ENCODE measurements at regions not wholly inside any gene's neighbourhood (a gene's known extent, or its start where the extent isn't known, plus 50 kb on each side); places are given as distances from the start of the nearest gene placed in this dataset.

DNA sequence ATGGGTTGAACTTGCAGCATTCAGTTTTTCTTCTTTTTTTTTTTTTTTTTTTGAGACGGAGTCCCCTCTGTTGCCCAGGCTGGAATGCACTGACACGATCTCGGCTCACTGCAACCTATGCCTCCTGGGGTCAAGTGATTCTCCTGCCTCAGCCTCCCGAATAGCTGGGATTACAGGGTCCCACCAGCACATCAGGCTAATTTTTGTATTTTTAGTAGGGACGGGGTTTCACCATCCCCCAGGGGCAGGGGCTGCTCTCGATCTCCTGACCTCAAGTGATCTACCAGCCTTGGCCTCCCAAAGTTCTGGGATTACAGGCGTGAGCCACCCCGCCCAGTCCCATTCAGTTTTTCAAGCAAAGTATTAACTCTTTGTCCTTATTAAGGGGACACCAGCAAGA is 117.6 kb upstream of the PRSS16 start:
- peaks cover 0 to 4% (median 0%) of the 10 kb centered on the region in 4 donors for H3K27me3 ChIP-seq (ENCODE audit: control insufficient read depth in 4 of 4, insufficient read depth in 4 of 4, low read length in 3 of 4)
- H3K9me3 ChIP-seq (ENCODE audit: control insufficient read depth in 4 of 4, low read length in 3 of 4), result peaks cover 0 to 17% (median 0%) of the 10 kb centered on the region in 4 donors
- H3K9ac ChIP-seq (ENCODE audit: low read depth in 1 of 2, low read length in 2 of 2), result no peak overlapping the region
- 95% methylated on average over 8 of the region's 8 CpGs for WGBS
- TF ChIP-seq, protein P1, sequence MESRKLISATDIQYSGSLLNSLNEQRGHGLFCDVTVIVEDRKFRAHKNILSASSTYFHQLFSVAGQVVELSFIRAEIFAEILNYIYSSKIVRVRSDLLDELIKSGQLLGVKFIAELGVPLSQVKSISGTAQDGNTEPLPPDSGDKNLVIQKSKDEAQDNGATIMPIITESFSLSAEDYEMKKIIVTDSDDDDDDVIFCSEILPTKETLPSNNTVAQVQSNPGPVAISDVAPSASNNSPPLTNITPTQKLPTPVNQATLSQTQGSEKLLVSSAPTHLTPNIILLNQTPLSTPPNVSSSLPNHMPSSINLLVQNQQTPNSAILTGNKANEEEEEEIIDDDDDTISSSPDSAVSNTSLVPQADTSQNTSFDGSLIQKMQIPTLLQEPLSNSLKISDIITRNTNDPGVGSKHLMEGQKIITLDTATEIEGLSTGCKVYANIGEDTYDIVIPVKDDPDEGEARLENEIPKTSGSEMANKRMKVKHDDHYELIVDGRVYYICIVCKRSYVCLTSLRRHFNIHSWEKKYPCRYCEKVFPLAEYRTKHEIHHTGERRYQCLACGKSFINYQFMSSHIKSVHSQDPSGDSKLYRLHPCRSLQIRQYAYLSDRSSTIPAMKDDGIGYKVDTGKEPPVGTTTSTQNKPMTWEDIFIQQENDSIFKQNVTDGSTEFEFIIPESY (IDR thresholded peaks at IDR 0.05), result no peak
- TF ChIP-seq RAD21 (IDR thresholded peaks at IDR 0.05) (no peak), FOXA2 (IDR thresholded peaks at IDR 0.05) (no peak), YY1 (IDR thresholded peaks at IDR 0.05) (no peak), HNF4G (IDR thresholded peaks at IDR 0.05) (no peak), HNF4A (conservative IDR thresholded peaks at IDR 0.05) (no peak), TAF1 (conservative IDR thresholded peaks at IDR 0.05) (no peak), SP1 (IDR thresholded peaks at IDR 0.05) (no peak), RXRA (IDR thresholded peaks at IDR 0.05) (no peak), EGR1 (IDR thresholded peaks at IDR 0.05; ENCODE audit: low read depth in 2 of 2) (no peak), NR2F2 (IDR thresholded peaks at IDR 0.05) (no peak), FOXA1 (IDR thresholded peaks at IDR 0.05) (no peak), JUND (IDR thresholded peaks at IDR 0.05) (no peak)
- TF ChIP-seq, protein P2, sequence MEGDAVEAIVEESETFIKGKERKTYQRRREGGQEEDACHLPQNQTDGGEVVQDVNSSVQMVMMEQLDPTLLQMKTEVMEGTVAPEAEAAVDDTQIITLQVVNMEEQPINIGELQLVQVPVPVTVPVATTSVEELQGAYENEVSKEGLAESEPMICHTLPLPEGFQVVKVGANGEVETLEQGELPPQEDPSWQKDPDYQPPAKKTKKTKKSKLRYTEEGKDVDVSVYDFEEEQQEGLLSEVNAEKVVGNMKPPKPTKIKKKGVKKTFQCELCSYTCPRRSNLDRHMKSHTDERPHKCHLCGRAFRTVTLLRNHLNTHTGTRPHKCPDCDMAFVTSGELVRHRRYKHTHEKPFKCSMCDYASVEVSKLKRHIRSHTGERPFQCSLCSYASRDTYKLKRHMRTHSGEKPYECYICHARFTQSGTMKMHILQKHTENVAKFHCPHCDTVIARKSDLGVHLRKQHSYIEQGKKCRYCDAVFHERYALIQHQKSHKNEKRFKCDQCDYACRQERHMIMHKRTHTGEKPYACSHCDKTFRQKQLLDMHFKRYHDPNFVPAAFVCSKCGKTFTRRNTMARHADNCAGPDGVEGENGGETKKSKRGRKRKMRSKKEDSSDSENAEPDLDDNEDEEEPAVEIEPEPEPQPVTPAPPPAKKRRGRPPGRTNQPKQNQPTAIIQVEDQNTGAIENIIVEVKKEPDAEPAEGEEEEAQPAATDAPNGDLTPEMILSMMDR (IDR thresholded peaks at IDR 0.05; ENCODE audit: low read depth, low read length, missing input control), result no peak
- TF ChIP-seq, protein P3, sequence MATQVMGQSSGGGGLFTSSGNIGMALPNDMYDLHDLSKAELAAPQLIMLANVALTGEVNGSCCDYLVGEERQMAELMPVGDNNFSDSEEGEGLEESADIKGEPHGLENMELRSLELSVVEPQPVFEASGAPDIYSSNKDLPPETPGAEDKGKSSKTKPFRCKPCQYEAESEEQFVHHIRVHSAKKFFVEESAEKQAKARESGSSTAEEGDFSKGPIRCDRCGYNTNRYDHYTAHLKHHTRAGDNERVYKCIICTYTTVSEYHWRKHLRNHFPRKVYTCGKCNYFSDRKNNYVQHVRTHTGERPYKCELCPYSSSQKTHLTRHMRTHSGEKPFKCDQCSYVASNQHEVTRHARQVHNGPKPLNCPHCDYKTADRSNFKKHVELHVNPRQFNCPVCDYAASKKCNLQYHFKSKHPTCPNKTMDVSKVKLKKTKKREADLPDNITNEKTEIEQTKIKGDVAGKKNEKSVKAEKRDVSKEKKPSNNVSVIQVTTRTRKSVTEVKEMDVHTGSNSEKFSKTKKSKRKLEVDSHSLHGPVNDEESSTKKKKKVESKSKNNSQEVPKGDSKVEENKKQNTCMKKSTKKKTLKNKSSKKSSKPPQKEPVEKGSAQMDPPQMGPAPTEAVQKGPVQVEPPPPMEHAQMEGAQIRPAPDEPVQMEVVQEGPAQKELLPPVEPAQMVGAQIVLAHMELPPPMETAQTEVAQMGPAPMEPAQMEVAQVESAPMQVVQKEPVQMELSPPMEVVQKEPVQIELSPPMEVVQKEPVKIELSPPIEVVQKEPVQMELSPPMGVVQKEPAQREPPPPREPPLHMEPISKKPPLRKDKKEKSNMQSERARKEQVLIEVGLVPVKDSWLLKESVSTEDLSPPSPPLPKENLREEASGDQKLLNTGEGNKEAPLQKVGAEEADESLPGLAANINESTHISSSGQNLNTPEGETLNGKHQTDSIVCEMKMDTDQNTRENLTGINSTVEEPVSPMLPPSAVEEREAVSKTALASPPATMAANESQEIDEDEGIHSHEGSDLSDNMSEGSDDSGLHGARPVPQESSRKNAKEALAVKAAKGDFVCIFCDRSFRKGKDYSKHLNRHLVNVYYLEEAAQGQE (IDR thresholded peaks at IDR 0.05), result no peak
- peaks cover 0 to 19% (median 13%) of the 10 kb centered on the region in 4 donors for H3K4me1 ChIP-seq (ENCODE audit: control insufficient read depth in 4 of 4, insufficient read depth in 4 of 4, low read length in 3 of 4)
- H3K36me3 ChIP-seq (ENCODE audit: control insufficient read depth in 4 of 4, insufficient read depth in 3 of 4, low read depth in 1 of 4, low read length in 3 of 4), result no peaks in the 10 kb centered on the region
- no peak for DNase-seq (ENCODE audit: low spot score)
- H3K27ac ChIP-seq (ENCODE audit: low read depth in 1 of 2, low read length in 2 of 2), result no peak overlapping the region
- no peak overlapping the region for H3K4me3 ChIP-seq (ENCODE audit: low read depth in 1 of 3, low read length in 3 of 3)

DNA sequence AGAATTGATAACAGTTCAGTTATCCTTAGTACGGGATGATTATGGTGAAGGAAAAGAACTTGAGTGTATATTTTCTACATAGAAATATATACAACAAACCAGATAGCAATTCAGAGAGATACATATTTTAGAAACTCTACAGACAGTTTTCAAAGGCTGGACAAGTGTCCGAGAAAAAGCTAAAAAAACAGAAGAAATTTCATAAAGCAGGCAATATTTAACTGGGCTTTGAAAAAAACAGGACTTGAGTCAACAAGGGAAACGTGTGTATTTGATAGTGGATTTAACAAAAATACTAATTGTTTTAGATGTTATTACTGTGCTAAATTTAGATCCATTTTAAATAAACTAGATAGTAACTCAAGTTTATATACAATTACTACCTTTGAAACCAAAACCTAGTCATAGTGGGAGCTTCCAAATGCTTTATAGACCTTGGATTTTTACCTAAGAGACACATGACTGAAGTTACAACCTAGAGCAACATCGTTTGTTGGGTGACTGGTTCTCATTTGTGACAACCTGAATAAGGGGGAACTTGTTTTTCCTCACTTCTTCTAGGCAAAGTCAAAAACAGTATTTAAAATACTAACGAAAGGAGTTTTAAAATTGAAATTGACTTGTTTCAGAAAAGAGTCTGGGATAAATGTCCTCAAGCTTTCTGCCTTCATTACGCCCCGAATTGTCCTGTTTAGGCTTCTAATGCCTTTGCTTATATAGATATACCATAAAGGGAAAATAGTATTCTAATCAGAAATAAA is 116.7 kb upstream of the PRSS16 start:
- H3K4me3 ChIP-seq (ENCODE audit: low read depth in 1 of 3, low read length in 3 of 3), result peak overlapping the region in 2 of 3 donors; percentile 37 to 51
- H3K27me3 ChIP-seq (ENCODE audit: control insufficient read depth in 4 of 4, insufficient read depth in 4 of 4, low read length in 3 of 4), result peaks cover 0 to 4% (median 0%) of the 10 kb centered on the region in 4 donors
- H3K9ac ChIP-seq (ENCODE audit: low read depth in 1 of 2, low read length in 2 of 2), result peak overlapping the region in 1 of 2 donors; percentile 40
- DNase-seq (ENCODE audit: low spot score), result no peak
- 48% methylated on average over 7 of the region's 7 CpGs for WGBS
- no peaks in the 10 kb centered on the region for H3K36me3 ChIP-seq (ENCODE audit: control insufficient read depth in 4 of 4, insufficient read depth in 3 of 4, low read depth in 1 of 4, low read length in 3 of 4)
- peaks cover 0 to 17% (median 0%) of the 10 kb centered on the region in 4 donors for H3K9me3 ChIP-seq (ENCODE audit: control insufficient read depth in 4 of 4, low read length in 3 of 4)
- H3K27ac ChIP-seq (ENCODE audit: low read depth in 1 of 2, low read length in 2 of 2), result no peak overlapping the region
- peaks cover 0 to 19% (median 13%) of the 10 kb centered on the region in 4 donors for H3K4me1 ChIP-seq (ENCODE audit: control insufficient read depth in 4 of 4, insufficient read depth in 4 of 4, low read length in 3 of 4)
- no peak for TF ChIP-seq FOXA2 (IDR thresholded peaks at IDR 0.05)
- TF ChIP-seq, protein P3 (IDR thresholded peaks at IDR 0.05), result no peak
- no peak for TF ChIP-seq GABPA (IDR thresholded peaks at IDR 0.05 in 1 of 2, conservative IDR thresholded peaks at IDR 0.05 in 1 of 2)
- TF ChIP-seq TAF1 (conservative IDR thresholded peaks at IDR 0.05), result no peak
- TF ChIP-seq HNF4G (IDR thresholded peaks at IDR 0.05), result no peak
- TF ChIP-seq RXRA (IDR thresholded peaks at IDR 0.05), result no peak
- TF ChIP-seq YY1 (IDR thresholded peaks at IDR 0.05), result no peak
- no peak for TF ChIP-seq RAD21 (IDR thresholded peaks at IDR 0.05)
- TF ChIP-seq, protein P4, sequence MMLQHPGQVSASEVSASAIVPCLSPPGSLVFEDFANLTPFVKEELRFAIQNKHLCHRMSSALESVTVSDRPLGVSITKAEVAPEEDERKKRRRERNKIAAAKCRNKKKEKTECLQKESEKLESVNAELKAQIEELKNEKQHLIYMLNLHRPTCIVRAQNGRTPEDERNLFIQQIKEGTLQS (IDR thresholded peaks at IDR 0.05), result no peak
- TF ChIP-seq HNF4A (conservative IDR thresholded peaks at IDR 0.05), result no peak
- TF ChIP-seq, protein P2 (IDR thresholded peaks at IDR 0.05; ENCODE audit: low read depth, low read length, missing input control), result no peak
